ENCODE measurements at regions not wholly inside any gene's neighbourhood (a gene's known extent, or its start where the extent isn't known, plus 50 kb on each side); places are given as distances from the start of the nearest gene placed in this dataset.

DNA sequence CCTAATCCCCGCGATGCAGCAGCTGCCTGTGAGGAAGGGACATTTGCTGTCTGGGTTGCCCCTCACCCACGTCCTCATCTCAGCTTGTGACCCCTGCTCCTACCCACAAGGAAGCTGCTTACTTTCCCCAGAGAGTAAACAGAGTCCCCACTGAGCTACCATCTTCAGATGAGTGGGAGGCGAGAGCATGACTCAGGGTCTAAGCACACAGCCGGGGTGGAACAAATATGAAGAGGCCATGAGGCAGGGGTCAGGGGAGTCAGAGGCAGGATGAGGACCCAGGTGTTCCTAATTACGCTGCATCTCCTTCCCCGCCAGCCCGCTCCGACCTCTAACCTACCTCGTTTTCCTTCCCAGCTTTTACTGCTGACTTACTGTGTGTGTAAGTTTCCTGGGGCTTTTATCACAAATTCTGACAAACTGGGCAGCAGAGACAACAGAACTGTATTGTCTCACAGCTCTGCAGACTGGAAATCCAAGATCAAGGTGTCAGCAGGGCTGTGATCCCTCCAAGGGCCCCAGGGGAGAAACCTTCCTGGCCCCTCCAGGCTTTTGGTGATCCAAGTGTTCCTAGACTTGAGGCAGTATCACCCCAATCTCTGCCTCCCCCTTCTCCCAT, 94.0 kb upstream of the DNAH5 start:
- 79 to 84% methylated on average over 10 of the region's 10 CpGs for WGBS, 2 experiments
- no peak overlapping the region for H3K4me3 ChIP-seq (ENCODE audit: insufficient read depth, low read depth, low read length)
- no peaks in the 10 kb centered on the region for H3K9me3 ChIP-seq (ENCODE audit: control insufficient read depth, low read length)
- H3K27me3 ChIP-seq (ENCODE audit: control insufficient read depth, insufficient read depth, low read length, poor library complexity, severe bottlenecking), result no peaks in the 10 kb centered on the region
- H3K36me3 ChIP-seq (ENCODE audit: control insufficient read depth, insufficient read depth, low read length), result no peaks in the 10 kb centered on the region
- peaks cover 20% of the 10 kb centered on the region for H3K4me1 ChIP-seq (ENCODE audit: control insufficient read depth, insufficient read depth, low read length)
- H3K27ac ChIP-seq (ENCODE audit: insufficient read depth, low read depth, low read length, poor library complexity, severe bottlenecking), result no peak overlapping the region

DNA sequence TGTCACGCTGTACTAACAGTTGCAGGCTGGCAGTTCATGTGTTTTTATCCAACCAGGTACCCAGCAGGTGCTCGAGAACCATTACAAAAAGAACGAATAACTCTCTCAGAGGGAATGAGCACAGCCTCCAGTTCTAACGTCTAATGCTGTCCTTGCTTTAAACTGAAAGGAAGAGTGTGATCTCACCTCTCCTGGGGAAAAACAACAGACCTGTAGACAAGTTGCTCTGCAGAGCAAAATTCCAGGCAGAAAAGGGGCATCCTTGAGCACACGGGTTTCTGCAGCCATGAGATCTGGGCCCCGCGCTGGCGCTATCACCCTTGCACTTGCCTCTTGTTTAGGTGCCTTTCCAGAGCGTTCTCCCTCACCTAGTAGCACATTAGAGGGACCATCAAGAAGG, 92.5 kb upstream of the DNAH5 start:
- Histone ChIP-seq H3K36me3 (ENCODE audit: control insufficient read depth, insufficient read depth, low read length) (no peaks in the 10 kb centered on the region), H3K4me3 (ENCODE audit: insufficient read depth, low read depth, low read length) (no peak overlapping the region), H3K4me1 (ENCODE audit: control insufficient read depth, insufficient read depth, low read length) (peaks cover 20% of the 10 kb centered on the region), H3K27me3 (ENCODE audit: control insufficient read depth, insufficient read depth, low read length, poor library complexity, severe bottlenecking) (no peaks in the 10 kb centered on the region), H3K27ac (ENCODE audit: insufficient read depth, low read depth, low read length, poor library complexity, severe bottlenecking) (no peak overlapping the region), H3K9me3 (ENCODE audit: control insufficient read depth, low read length) (no peaks in the 10 kb centered on the region)
- WGBS, 2 experiments, result 41% methylated on average over 9 of the region's 9 CpGs

DNA sequence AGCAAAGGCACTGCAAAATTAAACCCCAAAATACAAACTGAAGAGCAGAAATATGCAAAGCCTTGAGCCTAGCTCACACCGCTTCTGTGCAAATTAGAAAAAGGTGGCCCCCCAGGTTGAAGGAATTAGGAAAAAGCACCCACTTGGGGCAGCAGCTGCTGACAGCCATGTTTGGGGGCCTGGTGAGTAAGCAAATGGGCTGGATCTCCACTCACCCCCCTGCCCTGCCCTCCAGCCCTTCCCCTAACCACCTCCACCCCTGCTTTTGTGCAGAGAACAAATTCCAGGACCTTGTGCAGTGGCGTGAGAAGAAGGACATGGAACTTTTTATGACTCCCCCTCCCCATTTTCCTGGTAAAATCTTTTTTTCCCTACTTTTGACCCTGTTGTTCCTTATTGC, 92.0 kb upstream of the DNAH5 start:
- Histone ChIP-seq H3K27ac (ENCODE audit: insufficient read depth, low read depth, low read length, poor library complexity, severe bottlenecking) (peak overlapping the region; percentile 39), H3K4me1 (ENCODE audit: control insufficient read depth, insufficient read depth, low read length) (peaks cover 20% of the 10 kb centered on the region), H3K27me3 (ENCODE audit: control insufficient read depth, insufficient read depth, low read length, poor library complexity, severe bottlenecking) (no peaks in the 10 kb centered on the region), H3K9me3 (ENCODE audit: control insufficient read depth, low read length) (no peaks in the 10 kb centered on the region), H3K36me3 (ENCODE audit: control insufficient read depth, insufficient read depth, low read length) (no peaks in the 10 kb centered on the region), H3K4me3 (ENCODE audit: insufficient read depth, low read depth, low read length) (no peak overlapping the region)
- 40 to 45% methylated on average over 2 of the region's 2 CpGs for WGBS, 2 experiments

DNA sequence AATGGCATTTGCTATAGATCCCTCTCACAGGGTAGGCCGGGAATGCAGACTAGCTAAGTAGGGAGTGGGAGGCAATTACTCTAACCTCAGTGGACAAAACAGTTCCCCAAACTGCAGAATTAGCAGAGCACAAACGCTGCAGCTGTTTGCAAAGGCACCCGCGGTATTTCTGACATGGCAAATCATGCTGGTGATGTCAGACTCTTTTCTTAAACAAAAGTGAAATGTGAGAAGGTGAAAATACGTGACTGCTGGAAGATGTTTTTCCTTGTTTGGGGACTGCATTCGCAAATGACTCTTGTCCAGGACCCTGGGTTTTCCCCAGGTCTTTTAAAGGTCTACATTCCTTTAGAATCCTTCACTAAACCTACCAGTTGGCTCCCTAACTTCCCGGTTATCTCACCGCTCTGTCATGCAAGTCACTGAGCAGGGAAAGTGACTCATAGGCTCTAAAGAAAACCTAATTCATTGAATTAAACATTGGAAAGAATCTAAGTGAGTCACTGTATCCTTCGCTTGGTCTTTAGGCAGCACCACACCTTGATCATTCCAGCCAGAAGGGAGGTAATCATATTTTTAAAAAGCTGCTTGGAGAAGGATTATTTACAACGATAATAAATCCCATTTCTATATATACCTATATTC, 91.5 kb upstream of the DNAH5 start:
- Histone ChIP-seq H3K27ac (ENCODE audit: insufficient read depth, low read depth, low read length, poor library complexity, severe bottlenecking) (peak overlapping the region; percentile 75), H3K9me3 (ENCODE audit: control insufficient read depth, low read length) (no peaks in the 10 kb centered on the region), H3K4me1 (ENCODE audit: control insufficient read depth, insufficient read depth, low read length) (peaks cover 20% of the 10 kb centered on the region), H3K4me3 (ENCODE audit: insufficient read depth, low read depth, low read length) (no peak overlapping the region), H3K36me3 (ENCODE audit: control insufficient read depth, insufficient read depth, low read length) (no peaks in the 10 kb centered on the region), H3K27me3 (ENCODE audit: control insufficient read depth, insufficient read depth, low read length, poor library complexity, severe bottlenecking) (no peaks in the 10 kb centered on the region)
- 12 to 14% methylated on average over 10 of the region's 10 CpGs for whole genome bisulfite sequencing, 2 experiments

DNA sequence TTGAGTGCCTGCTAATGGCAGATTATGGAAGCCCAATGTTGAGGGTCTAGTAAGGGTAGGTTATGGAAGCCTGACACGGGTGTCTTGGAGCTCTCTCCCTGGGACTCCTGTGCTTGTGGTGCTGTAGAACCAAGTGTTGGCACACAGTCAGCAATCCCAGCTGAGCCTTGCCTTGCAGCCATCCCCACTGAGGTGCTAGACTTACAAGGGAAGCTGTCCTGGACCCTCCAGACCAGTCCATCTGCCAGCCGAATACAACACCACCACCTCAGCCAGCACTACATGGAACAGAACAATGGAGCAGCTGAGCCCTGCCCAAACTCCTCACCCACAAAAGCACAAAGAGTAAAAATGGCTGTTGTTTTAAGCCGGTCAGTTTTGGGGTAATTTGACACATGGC, 90.5 kb upstream of the DNAH5 start:
- Histone ChIP-seq H3K4me3 (ENCODE audit: insufficient read depth, low read depth, low read length) (no peak overlapping the region), H3K36me3 (ENCODE audit: control insufficient read depth, insufficient read depth, low read length) (no peaks in the 10 kb centered on the region), H3K27me3 (ENCODE audit: control insufficient read depth, insufficient read depth, low read length, poor library complexity, severe bottlenecking) (no peaks in the 10 kb centered on the region), H3K4me1 (ENCODE audit: control insufficient read depth, insufficient read depth, low read length) (peaks cover 20% of the 10 kb centered on the region), H3K9me3 (ENCODE audit: control insufficient read depth, low read length) (no peaks in the 10 kb centered on the region), H3K27ac (ENCODE audit: insufficient read depth, low read depth, low read length, poor library complexity, severe bottlenecking) (no peak overlapping the region)
- WGBS, 2 experiments, result 75 to 76% methylated on average over 3 of the region's 3 CpGs

DNA sequence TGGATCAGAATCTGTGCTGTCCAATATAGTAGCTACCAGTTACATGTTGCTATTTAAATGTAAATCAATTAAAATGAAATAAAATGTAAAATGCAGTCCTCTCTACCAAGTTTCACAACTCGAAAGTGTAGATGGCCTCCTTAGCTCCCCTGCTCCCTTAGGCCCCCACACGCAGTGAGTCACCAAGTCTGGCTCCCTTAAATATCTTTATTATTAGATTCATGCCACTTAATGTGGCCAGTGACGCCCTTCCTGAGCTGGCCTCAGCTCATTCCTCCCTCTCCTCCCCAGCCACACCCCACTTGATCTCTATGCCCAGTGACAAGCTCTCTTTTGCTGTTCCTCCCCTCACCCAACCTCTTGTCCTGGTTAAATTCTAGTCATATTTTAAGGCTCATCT, 88.4 kb upstream of the DNAH5 start:
- Histone ChIP-seq H3K36me3 (ENCODE audit: control insufficient read depth, insufficient read depth, low read length) (no peaks in the 10 kb centered on the region), H3K4me3 (ENCODE audit: insufficient read depth, low read depth, low read length) (no peak overlapping the region), H3K4me1 (ENCODE audit: control insufficient read depth, insufficient read depth, low read length) (peaks cover 20% of the 10 kb centered on the region), H3K27ac (ENCODE audit: insufficient read depth, low read depth, low read length, poor library complexity, severe bottlenecking) (no peak overlapping the region), H3K9me3 (ENCODE audit: control insufficient read depth, low read length) (no peaks in the 10 kb centered on the region), H3K27me3 (ENCODE audit: control insufficient read depth, insufficient read depth, low read length, poor library complexity, severe bottlenecking) (no peaks in the 10 kb centered on the region)
- 75 to 77% methylated on average over 3 of the region's 3 CpGs for WGBS, 2 experiments

DNA sequence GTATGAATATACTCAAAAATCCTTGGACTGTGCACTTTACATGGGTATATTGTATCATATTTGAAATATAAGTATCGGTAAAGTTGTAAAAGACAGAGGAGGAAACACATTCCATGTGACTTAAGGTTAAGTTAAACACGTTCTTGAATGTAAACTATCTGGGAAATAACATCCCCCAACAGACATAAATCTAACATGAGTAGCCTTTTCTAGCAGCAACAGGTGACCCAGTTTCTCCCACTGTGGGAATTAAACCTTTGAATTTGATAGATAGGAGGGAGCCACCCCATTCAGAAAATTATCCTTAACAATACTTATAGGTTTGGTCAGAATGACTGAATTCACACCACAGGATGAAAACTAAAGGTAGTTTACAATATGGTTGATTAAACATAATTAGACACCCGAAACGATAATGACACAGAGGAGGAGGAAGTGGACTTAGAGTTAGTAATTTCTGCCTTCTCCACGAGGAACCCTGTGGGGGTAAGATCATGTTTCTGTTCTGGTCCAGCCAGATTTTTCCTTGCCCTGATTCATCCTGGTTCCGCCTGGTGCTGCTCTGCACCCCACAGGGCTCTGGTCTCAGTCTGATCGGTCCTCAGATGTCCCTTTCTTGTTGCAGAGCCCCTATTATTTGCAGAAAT, 84.6 kb upstream of the DNAH5 start:
- no peaks in the 10 kb centered on the region for H3K36me3 ChIP-seq (ENCODE audit: control insufficient read depth, insufficient read depth, low read length)
- 85 to 93% methylated on average over 6 of the region's 7 CpGs for WGBS, 2 experiments
- no peak overlapping the region for H3K27ac ChIP-seq (ENCODE audit: insufficient read depth, low read depth, low read length, poor library complexity, severe bottlenecking)
- H3K27me3 ChIP-seq (ENCODE audit: control insufficient read depth, insufficient read depth, low read length, poor library complexity, severe bottlenecking), result no peaks in the 10 kb centered on the region
- no peaks in the 10 kb centered on the region for H3K9me3 ChIP-seq (ENCODE audit: control insufficient read depth, low read length)
- H3K4me1 ChIP-seq (ENCODE audit: control insufficient read depth, insufficient read depth, low read length), result no peaks in the 10 kb centered on the region
- no peak overlapping the region for H3K4me3 ChIP-seq (ENCODE audit: insufficient read depth, low read depth, low read length)

DNA sequence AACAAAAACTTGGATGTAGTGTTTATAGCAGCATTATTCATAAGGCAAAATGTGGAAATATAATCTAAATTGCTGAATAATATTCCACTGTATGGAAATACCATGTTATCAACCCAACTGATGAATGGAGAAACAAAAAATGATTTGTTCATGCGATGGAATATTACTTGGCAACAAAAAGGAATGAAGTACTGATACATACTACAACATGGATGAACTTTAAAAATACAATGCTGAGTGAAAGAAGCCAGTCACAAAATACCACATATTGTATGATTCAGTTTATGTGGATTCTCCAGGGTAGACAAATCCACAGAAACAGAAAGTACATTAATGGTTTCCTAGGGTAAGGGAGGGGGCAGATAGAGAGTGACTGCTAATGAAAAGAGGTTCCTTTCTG, 83.7 kb upstream of the DNAH5 start:
- 100% methylated on average over 1 of the region's 1 CpG; no CpG with 5 or more reads in 1 of the 2 experiments for WGBS, 2 experiments
- Histone ChIP-seq H3K9me3 (ENCODE audit: control insufficient read depth, low read length) (no peaks in the 10 kb centered on the region), H3K4me3 (ENCODE audit: insufficient read depth, low read depth, low read length) (no peak overlapping the region), H3K4me1 (ENCODE audit: control insufficient read depth, insufficient read depth, low read length) (no peaks in the 10 kb centered on the region), H3K36me3 (ENCODE audit: control insufficient read depth, insufficient read depth, low read length) (no peaks in the 10 kb centered on the region), H3K27ac (ENCODE audit: insufficient read depth, low read depth, low read length, poor library complexity, severe bottlenecking) (no peak overlapping the region), H3K27me3 (ENCODE audit: control insufficient read depth, insufficient read depth, low read length, poor library complexity, severe bottlenecking) (no peaks in the 10 kb centered on the region)

DNA sequence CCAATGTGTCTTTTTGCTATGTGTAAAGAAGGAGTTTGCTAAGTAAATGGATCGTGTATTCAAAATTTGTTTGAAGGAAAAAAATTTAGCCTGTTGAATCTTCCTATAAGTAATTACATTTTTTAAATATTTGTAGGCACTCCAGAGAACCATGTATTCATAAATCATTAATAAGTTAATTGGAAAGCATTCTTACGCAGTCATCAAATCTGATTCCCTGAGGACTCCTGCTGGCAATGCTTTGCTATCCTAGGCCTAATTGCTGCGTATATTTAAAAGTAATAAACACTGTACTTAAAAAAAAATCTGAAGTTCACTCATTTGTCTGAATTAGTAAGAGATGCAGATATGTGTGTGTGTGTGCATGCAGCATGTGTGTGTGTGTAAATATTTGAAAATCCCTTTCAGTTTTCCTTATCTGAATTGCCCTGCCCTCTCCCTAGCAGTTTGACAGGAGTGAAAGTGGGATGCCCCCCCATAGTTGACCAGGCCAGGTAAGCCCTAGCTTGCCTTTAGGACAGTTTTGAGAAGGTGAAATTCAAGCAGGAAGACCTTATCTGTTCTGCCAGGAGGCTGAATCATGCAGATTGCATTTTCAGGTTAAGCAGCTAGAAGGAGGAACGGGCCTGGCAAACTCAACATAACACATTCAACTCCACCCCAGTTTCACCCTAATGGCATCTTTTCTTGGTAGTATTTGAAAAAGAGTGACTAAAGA, 81.2 kb upstream of the DNAH5 start:
- H3K36me3 ChIP-seq (ENCODE audit: control insufficient read depth, insufficient read depth, low read length), result no peaks in the 10 kb centered on the region
- no peaks in the 10 kb centered on the region for H3K9me3 ChIP-seq (ENCODE audit: control insufficient read depth, low read length)
- H3K4me1 ChIP-seq (ENCODE audit: control insufficient read depth, insufficient read depth, low read length), result no peaks in the 10 kb centered on the region
- WGBS, 2 experiments, result 82 to 100% methylated on average over 2 to 3 of the region's 4 CpGs
- no peak overlapping the region for H3K4me3 ChIP-seq (ENCODE audit: insufficient read depth, low read depth, low read length)
- H3K27ac ChIP-seq (ENCODE audit: insufficient read depth, low read depth, low read length, poor library complexity, severe bottlenecking), result no peak overlapping the region
- H3K27me3 ChIP-seq (ENCODE audit: control insufficient read depth, insufficient read depth, low read length, poor library complexity, severe bottlenecking), result no peaks in the 10 kb centered on the region

DNA sequence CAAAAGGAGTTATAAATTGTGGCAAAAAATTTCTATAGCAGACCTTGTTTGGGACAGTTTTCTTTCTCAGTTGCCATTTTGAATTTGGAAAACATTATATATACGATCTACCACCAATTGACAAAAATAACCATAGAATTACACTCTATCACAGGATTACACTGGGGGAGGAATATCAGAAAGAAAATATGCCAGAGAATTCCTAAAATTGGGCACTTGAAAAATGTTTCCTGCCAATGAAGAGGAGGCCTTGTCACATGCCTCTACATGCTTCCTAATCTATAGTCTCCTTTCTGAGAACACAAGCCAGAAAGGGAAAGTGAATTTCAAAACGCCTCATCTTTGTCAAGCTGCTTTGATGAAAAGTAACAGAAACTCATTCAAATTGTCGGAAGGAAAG, 78.5 kb upstream of the DNAH5 start:
- Histone ChIP-seq H3K4me3 (ENCODE audit: insufficient read depth, low read depth, low read length) (no peak overlapping the region), H3K4me1 (ENCODE audit: control insufficient read depth, insufficient read depth, low read length) (no peaks in the 10 kb centered on the region), H3K36me3 (ENCODE audit: control insufficient read depth, insufficient read depth, low read length) (no peaks in the 10 kb centered on the region), H3K27me3 (ENCODE audit: control insufficient read depth, insufficient read depth, low read length, poor library complexity, severe bottlenecking) (no peaks in the 10 kb centered on the region), H3K9me3 (ENCODE audit: control insufficient read depth, low read length) (no peaks in the 10 kb centered on the region), H3K27ac (ENCODE audit: insufficient read depth, low read depth, low read length, poor library complexity, severe bottlenecking) (no peak overlapping the region)
- 94% methylated on average over 3 of the region's 3 CpGs for WGBS, 2 experiments

All from ectodermal cell (in vitro differentiated cells).